ENCODE measurements at regions not wholly inside any gene's neighbourhood (a gene's known extent, or its start where the extent isn't known, plus 50 kb on each side); places are given as distances from the start of the nearest gene placed in this dataset.
"Not testable (repeated sequence)": the region's sequence is repeated elsewhere in the genome, so short reads cannot be mapped to it uniquely, and the experiment has no call there.

GRCh38 chr4:59615316-59615715, 1584.8 kb upstream of the ADGRL3 start:
- DNase-seq = no peak

GRCh38 chr4:59629348-59629747, 1570.8 kb upstream of the ADGRL3 start:
- DNase-seq = no peak

GRCh38 chr4:59630235-59630634, 1569.9 kb upstream of the ADGRL3 start:
- DNase-seq = no peak

GRCh38 chr4:59630922-59631321, 1569.2 kb upstream of the ADGRL3 start:
- no peak for DNase-seq

- no peak for DNase-seq
These were observed 1562.5 kb upstream of the ADGRL3 start for GRCh38 chr4:59637596-59637995.

- no peak for DNase-seq
These were observed 1556.4 kb upstream of the ADGRL3 start for GRCh38 chr4:59643682-59644081.

GRCh38 chr4:59644765-59645164, 1555.4 kb upstream of the ADGRL3 start:
- no peak for DNase-seq

- DNase-seq = no peak
These were observed 1554.0 kb upstream of the ADGRL3 start for GRCh38 chr4:59646082-59646481.

- DNase-seq = no peak
These were observed 1553.1 kb upstream of the ADGRL3 start for GRCh38 chr4:59647011-59647410.

GRCh38 chr4:59647500-59647899, 1552.6 kb upstream of the ADGRL3 start:
- no peak for DNase-seq

GRCh38 chr4:59650861-59651260, 1549.3 kb upstream of the ADGRL3 start:
- no peak for DNase-seq

- no peak for DNase-seq
These were observed 1544.1 kb upstream of the ADGRL3 start for GRCh38 chr4:59655996-59656395.

- no peak for DNase-seq
These were observed 1535.4 kb upstream of the ADGRL3 start for GRCh38 chr4:59664771-59665170.

- no peak for DNase-seq
These were observed 1533.5 kb upstream of the ADGRL3 start for GRCh38 chr4:59666645-59667044.

GRCh38 chr4:59671037-59671436, 1529.1 kb upstream of the ADGRL3 start:
- no peak for DNase-seq

GRCh38 chr4:59676389-59676788, 1523.7 kb upstream of the ADGRL3 start:
- DNase-seq = no peak

GRCh38 chr4:59676992-59677391, 1523.1 kb upstream of the ADGRL3 start:
- not testable (repeated sequence) for DNase-seq

- no peak for DNase-seq
These were observed 1514.5 kb upstream of the ADGRL3 start for GRCh38 chr4:59685626-59686025.

GRCh38 chr4:59689149-59689548, 1511.0 kb upstream of the ADGRL3 start:
- DNase-seq = no peak

GRCh38 chr4:59695355-59696053, 1504.6 kb upstream of the ADGRL3 start:
- no peak for DNase-seq

- no peak for DNase-seq
These were observed 1502.1 kb upstream of the ADGRL3 start for GRCh38 chr4:59698041-59698440.

- no peak for DNase-seq
These were observed 1499.5 kb upstream of the ADGRL3 start for GRCh38 chr4:59700651-59701050.

- no peak for DNase-seq
These were observed 1495.5 kb upstream of the ADGRL3 start for GRCh38 chr4:59704616-59705015.

- no peak for DNase-seq
These were observed 1487.7 kb upstream of the ADGRL3 start for GRCh38 chr4:59712470-59712869.

GRCh38 chr4:59724286-59724685, 1475.8 kb upstream of the ADGRL3 start:
- not testable (repeated sequence) for DNase-seq
